GM23338 (cell line): ENCODE measurements at regions not wholly inside any gene's neighbourhood (a gene's known extent, or its start where the extent isn't known, plus 50 kb on each side); places are given as distances from the start of the nearest gene placed in this dataset.

Experiments used
- ATAC-seq: fragments of 200-7000 bp; cut with Tn5 transposase; 3 replicates; pipeline ENCODE4 v1.9.1; 2020
- DNase-seq: peaks from one replicate; pipeline ENCODE4 v3.0.0-alpha.2; 2015; ENCODE audit warnings: low spot score
- H2AFZ ChIP-seq: fragments of 200-600 bp; sonication (generic); 2 replicates; pipeline ENCODE4 v1.8.0; 2016; ENCODE audit warnings: antibody characterized with exemption, mild to moderate bottlenecking, moderate library complexity
- H3F3A ChIP-seq: fragments of 200-600 bp; sonication (generic); replicated peaks from 2 replicates; pipeline ENCODE4 v1.8.0; 2017; ENCODE audit warnings: antibody characterized with exemption, mixed run types, low read depth
- H3K27ac ChIP-seq: fragments of 200-600 bp; sonication (generic); 2 replicates; pipeline ENCODE4 v1.6.1; 2016; ENCODE audit warnings: low read depth
- H3K27me3 ChIP-seq: fragments of 200-600 bp; sonication (generic); 2 replicates; pipeline ENCODE4 v1.8.0; 2016; ENCODE audit warnings: mild to moderate bottlenecking, mixed run types, moderate library complexity; ENCODE audit not compliant: insufficient read depth
- H3K36me3 ChIP-seq: fragments of 200-600 bp; sonication (generic); 2 replicates; pipeline ENCODE4 v1.8.0; 2016; ENCODE audit warnings: mild to moderate bottlenecking; ENCODE audit not compliant: insufficient read depth
- H3K4me1 ChIP-seq: fragments of 200-600 bp; sonication (generic); 2 replicates; pipeline ENCODE4 v1.8.0; 2016; ENCODE audit warnings: mild to moderate bottlenecking, moderate library complexity; ENCODE audit not compliant: insufficient read depth
- H3K4me2 ChIP-seq: fragments of 200-600 bp; sonication (generic); 2 replicates; pipeline ENCODE4 v1.7.1; 2017; ENCODE audit warnings: mixed run types
- H3K4me3 ChIP-seq: fragments of 200-600 bp; sonication (generic); 2 replicates; pipeline ENCODE4 v1.6.1; 2016; ENCODE audit warnings: mixed run types
- H3K79me2 ChIP-seq: fragments of 200-600 bp; sonication (generic); replicated peaks from 2 replicates; pipeline ENCODE4 v1.8.0; 2017; ENCODE audit warnings: mild to moderate bottlenecking; ENCODE audit not compliant: insufficient read depth
- H3K9me2 ChIP-seq: fragments of 200-600 bp; sonication (generic); 2 replicates; pipeline ENCODE4 v1.8.0; 2017; ENCODE audit not compliant: insufficient read depth
- H4K20me1 ChIP-seq: fragments of 200-600 bp; sonication (generic); replicated peaks from 2 replicates; pipeline ENCODE4 v1.8.0; 2017; ENCODE audit warnings: mild to moderate bottlenecking; ENCODE audit not compliant: insufficient read depth
- H3K27ac Mint-ChIP-seq: 2 replicates; pipeline ENCODE4 v1.8.0; 2020; ENCODE audit warnings: inconsistent platforms, mild to moderate bottlenecking, moderate library complexity, mixed read lengths
- H3K27me3 Mint-ChIP-seq: 3 replicates; pipeline ENCODE4 v1.8.0; 2022; ENCODE audit warnings: low read depth, mild to moderate bottlenecking, moderate library complexity, mixed read lengths, inconsistent platforms; ENCODE audit not compliant: insufficient read depth, poor library complexity
- H3K36me3 Mint-ChIP-seq: 3 replicates; pipeline ENCODE4 v1.8.0; 2021; ENCODE audit warnings: low read depth, mild to moderate bottlenecking, inconsistent platforms, moderate library complexity, mixed read lengths
- H3K4me1 Mint-ChIP-seq: 3 replicates; pipeline ENCODE4 v1.8.0; 2020; ENCODE audit warnings: mild to moderate bottlenecking, inconsistent platforms, mixed read lengths
- H3K4me3 Mint-ChIP-seq: 3 replicates; pipeline ENCODE4 v1.8.0; 2021; ENCODE audit warnings: moderate library complexity, mild to moderate bottlenecking, inconsistent platforms, mixed read lengths
- H3K9me3 Mint-ChIP-seq: 3 replicates; pipeline ENCODE4 v1.8.0; 2020; ENCODE audit warnings: moderate library complexity, mild to moderate bottlenecking, inconsistent platforms, mixed read lengths
- CREB1 ChIP-seq: fragments of 250-450 bp; sonication (Bioruptor Pico); IDR thresholded peaks from 2 replicates; pipeline ENCODE4 v1.5.0; 2020; ENCODE audit warnings: low read depth, mild to moderate bottlenecking, moderate library complexity
- CTCF ChIP-seq, 2 experiments: fragments of 200-600 bp in 1 of 2; sonication (generic) in 1 of 2; conservative IDR thresholded peaks; 2 replicates each; pipeline versions ENCODE4 v1.5.1 to v1.6.1; 2016 to 2017; ENCODE audit warnings: antibody characterized with exemption in 2 of 2, low read depth in 2 of 2, mild to moderate bottlenecking in 2 of 2, moderate library complexity in 1 of 2
- ETS1 ChIP-seq: IDR thresholded peaks from 2 replicates; pipeline ENCODE4 v1.6.1; 2016; ENCODE audit warnings: antibody characterized with exemption
- EZH2 ChIP-seq: fragments of 200-600 bp; sonication (generic); IDR thresholded peaks from one replicate; pipeline ENCODE4 v1.8.0; 2017; ENCODE audit warnings: antibody characterized with exemption, mild to moderate bottlenecking, low read depth; ENCODE audit not compliant: unreplicated experiment
- EZH2phosphoT487 ChIP-seq: fragments of 200-600 bp; sonication (generic); IDR thresholded peaks from one replicate; pipeline ENCODE4 v1.8.1; 2018; ENCODE audit warnings: antibody characterized with exemption; ENCODE audit not compliant: unreplicated experiment
- JUNB ChIP-seq: IDR thresholded peaks from one replicate; pipeline ENCODE4 v1.6.1; 2016; ENCODE audit warnings: antibody characterized with exemption; ENCODE audit not compliant: unreplicated experiment
- NANOG ChIP-seq: IDR thresholded peaks from 2 replicates; pipeline ENCODE4 v1.6.1; 2016; ENCODE audit warnings: antibody characterized with exemption, borderline replicate concordance
- POLR2AphosphoS5 ChIP-seq: IDR thresholded peaks from 2 replicates; pipeline ENCODE4 v1.6.1; 2016; ENCODE audit warnings: antibody characterized with exemption, low read depth
- REST ChIP-seq: IDR thresholded peaks from one replicate; pipeline ENCODE4 v1.6.1; 2018; ENCODE audit warnings: antibody characterized with exemption; ENCODE audit not compliant: unreplicated experiment
- STAT1 ChIP-seq: IDR thresholded peaks from one replicate; pipeline ENCODE4 v1.6.1; 2016; ENCODE audit warnings: antibody characterized with exemption; ENCODE audit not compliant: unreplicated experiment
- ZNF114 ChIP-seq: fragments of 250-450 bp; sonication (Bioruptor Pico); IDR thresholded peaks from 2 replicates; pipeline ENCODE4 v1.5.0; 2020; ENCODE audit warnings: mild to moderate bottlenecking, moderate library complexity
- ZNF331 ChIP-seq: fragments of 250-450 bp; sonication (Bioruptor Pico); IDR thresholded peaks from 2 replicates; pipeline ENCODE4 v1.5.0; 2020; ENCODE audit warnings: low read depth, mild to moderate bottlenecking, moderate library complexity
- ZNF462 ChIP-seq: fragments of 250-450 bp; sonication (Bioruptor Pico); IDR thresholded peaks from 2 replicates; pipeline ENCODE4 v1.5.0; 2020; ENCODE audit warnings: mild to moderate bottlenecking, moderate library complexity

- Mint-ChIP-seq H3K4me1 (peaks cover 21% of the 10 kb centered on the region), H3K27me3 (no peaks in the 10 kb centered on the region), H3K36me3 (no peaks in the 10 kb centered on the region), H3K27ac (no peak overlapping the region), H3K4me3 (no peak overlapping the region), H3K9me3 (no peaks in the 10 kb centered on the region)
- no peak for TF ChIP-seq JUNB
- TF ChIP-seq CTCF (conservative IDR thresholded peaks at IDR 0.05; ENCODE audit: low read depth in 2 of 2), result no peak
- no peak for TF ChIP-seq REST
- no peak for TF ChIP-seq STAT1
- no peak for TF ChIP-seq ZNF331 (CRISPR knock-in tag)
- no peak for TF ChIP-seq POLR2AphosphoS5
- no peak for TF ChIP-seq CREB1 (CRISPR knock-in tag)
- TF ChIP-seq EZH2, result no peak
- no peak for TF ChIP-seq NANOG
- no peak for TF ChIP-seq ETS1
- no peak for TF ChIP-seq ZNF114 (CRISPR knock-in tag)
- TF ChIP-seq ZNF462, result no peak
- TF ChIP-seq EZH2phosphoT487, result no peak
- no peak overlapping the region for H3K4me3 ChIP-seq
- H3K4me2 ChIP-seq, result no peak overlapping the region
- H2AFZ ChIP-seq, result no peak overlapping the region
- no peaks in the 10 kb centered on the region for H3K27me3 ChIP-seq
- no peaks in the 10 kb centered on the region for H3K79me2 ChIP-seq
- no peaks in the 10 kb centered on the region for H3K9me2 ChIP-seq
- no peaks in the 10 kb centered on the region for H3F3A ChIP-seq
- H3K4me1 ChIP-seq, result peaks cover 12% of the 10 kb centered on the region
- no peak for DNase-seq
- no peaks in the 10 kb centered on the region for H3K36me3 ChIP-seq
- no peaks in the 10 kb centered on the region for H4K20me1 ChIP-seq
- no peak overlapping the region for H3K27ac ChIP-seq
- no peak for ATAC-seq
Measured at GRCh38 chr1:40927781-40928180, 51.7 kb upstream of the CTPS1 start.
